ENCODE measurements at regions not wholly inside any gene's neighbourhood (a gene's known extent, or its start where the extent isn't known, plus 50 kb on each side); places are given as distances from the start of the nearest gene placed in this dataset.
"Not testable (repeated sequence)": the region's sequence is repeated elsewhere in the genome, so short reads cannot be mapped to it uniquely, and the experiment has no call there.

DNA sequence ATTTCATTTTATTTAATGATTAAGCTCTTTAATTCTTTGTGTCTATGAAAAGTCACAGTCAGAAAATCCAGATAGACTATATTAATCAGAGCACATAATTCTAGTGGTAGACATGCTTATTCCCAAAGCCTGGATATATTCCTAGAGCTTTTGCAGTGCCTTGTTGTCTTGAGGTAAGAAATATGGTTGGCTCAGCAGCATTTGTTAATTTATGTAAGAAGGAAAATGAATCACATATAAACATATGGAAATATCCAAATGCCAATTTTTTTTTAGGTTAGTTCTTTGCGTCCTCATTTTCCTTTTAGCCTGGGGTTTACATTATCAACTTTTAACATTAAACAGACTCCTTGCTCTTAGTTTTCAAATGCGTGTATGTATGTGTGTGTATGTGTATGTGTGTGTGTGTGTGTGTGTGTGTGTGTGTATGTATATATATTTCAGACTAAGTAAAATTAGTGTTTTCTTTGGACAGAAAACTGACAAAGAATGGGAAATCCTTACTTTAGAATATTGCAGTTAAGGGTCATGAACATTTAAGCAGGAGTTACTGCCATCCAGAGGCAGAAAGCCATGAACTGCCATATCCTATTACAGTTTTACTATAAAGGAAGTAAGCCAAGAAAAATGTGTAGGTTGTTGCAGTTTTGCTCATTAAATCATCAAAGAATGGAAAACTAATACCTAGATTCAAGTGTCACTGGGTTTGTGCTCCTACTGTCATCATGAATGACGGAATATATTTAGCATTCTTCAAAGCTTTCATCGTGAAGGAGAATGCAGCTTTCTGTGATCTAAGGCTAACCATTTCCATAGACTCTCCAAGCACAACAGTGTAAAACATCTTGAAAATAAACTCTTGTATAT is 477.1 kb upstream of the NR5A2 start:
- peak; percentile 47 for DNase-seq

DNA sequence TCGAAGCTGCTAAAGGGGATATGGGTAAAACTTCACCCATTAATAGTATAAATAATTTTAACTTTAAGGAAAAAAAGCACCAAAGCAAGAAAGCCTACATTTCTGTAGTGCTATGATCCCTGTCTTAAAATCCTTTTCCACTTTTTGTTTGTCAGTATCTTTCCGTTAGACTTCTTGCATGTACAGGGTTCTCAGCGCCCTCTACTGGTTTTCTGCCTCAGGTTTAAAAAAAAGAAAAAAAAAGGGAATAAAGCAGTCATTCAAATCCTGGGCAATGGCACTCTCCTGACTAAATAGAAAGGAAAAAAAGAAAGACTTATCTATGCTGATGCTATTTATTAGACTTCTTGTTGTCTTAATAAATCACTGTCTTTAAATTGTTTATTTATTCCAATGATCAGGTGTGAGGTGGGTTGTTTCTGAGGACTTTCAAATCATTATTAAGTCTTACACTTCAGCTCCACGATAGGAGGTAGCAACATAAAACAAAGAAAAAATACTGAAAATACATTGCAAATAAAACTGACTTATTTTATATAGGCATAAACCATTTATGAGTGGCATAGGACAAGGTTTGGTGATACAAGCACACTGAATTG is 475.4 kb upstream of the NR5A2 start:
- DNase-seq = peak; percentile 68

DNA sequence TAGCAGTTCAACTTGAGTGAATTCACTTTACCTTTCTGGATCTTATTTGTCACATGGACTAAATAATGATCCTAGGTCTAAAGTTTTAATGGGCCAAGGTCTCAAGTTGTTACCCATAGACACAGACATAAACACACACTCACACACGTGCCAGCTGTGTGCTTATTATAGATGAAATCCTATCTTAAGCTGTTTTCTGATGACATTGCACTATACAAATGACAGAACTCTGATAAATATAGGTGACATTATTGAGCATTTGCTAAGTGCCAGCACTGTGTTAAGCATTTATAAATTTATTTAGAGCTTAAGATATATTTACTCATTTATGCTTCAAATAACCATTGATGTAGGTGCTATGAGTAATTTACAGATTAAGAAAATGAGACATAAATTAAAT is 474.4 kb upstream of the NR5A2 start:
- DNase-seq = no peak

DNA sequence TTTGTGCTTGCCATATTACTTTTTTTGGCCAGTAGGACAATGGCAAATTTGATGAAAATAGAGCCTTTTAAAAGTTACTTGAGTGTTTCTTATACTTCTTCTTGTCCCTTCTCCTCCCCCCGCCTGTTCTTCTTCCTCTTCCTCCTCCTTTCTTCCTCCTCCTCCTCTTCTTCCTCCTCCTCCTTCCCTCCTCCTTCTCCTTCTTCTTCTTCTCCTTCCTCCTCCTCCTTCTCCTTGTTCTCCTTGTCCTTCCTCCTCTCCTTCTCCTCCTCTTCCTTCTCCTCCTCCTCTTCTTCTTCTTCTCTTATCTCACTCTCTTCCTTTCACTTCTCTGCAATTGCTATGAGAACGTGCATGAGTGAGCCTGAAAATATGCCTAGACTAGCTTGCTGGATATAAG is 466.2 kb upstream of the NR5A2 start:
- DNase-seq = no peak

DNA sequence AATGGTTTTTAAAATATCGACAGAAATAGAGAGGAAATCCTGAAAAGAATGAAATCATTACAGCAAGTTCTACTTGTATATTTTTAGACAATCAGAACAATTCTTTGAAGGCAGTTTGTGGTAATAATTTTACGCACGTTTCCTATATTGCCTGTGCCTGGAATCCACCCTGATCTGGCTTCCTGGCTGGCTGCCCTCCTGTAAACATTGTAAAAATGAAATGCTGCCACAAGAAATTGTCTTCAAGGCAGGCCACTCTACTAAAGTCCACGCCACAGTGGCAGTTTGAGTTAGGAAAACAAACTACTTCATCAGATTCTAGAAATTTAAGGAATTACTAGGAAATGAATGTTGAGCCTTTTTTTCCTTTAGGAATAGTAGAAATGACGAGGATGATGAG is 454.5 kb upstream of the NR5A2 start:
- no peak for DNase-seq

DNA sequence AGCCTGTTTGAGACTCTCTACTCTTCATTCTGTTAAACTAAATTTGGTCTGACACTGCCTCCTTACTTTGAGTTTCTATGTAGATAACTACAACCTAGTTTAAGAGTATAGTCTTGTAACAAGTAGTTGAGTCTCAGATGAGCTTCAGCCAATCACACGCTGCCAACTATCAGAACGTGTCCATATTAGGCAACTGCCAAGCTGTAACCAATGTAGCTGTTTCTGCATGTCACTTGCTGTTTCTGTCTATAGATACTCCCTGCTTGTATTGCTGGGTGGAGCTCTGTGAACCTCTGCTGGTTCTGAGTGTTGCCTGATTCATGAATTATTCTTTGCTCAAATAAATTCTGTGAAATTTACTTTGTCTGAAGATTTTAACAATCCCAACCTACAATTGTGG is 452.6 kb upstream of the NR5A2 start:
- no peak for DNase-seq

DNA sequence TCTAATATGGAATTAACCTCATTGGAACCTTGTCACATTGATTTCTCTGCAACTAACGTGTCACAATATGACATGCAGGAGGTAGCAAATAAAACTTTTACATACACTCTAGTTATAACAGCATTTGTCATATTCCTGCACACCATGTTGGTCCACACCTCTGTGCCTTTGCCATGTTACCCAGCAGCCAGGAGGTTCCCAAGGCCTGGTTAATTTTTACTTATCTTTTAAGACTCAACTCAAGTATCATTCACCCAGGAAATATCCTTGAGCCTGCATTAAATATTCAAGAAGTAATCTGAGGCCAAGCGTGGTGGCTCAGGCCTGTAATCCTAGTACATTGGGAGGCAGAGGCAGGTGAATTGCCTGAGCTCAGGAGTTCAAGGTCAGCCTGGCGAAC is 447.2 kb upstream of the NR5A2 start:
- no peak for DNase-seq

DNA sequence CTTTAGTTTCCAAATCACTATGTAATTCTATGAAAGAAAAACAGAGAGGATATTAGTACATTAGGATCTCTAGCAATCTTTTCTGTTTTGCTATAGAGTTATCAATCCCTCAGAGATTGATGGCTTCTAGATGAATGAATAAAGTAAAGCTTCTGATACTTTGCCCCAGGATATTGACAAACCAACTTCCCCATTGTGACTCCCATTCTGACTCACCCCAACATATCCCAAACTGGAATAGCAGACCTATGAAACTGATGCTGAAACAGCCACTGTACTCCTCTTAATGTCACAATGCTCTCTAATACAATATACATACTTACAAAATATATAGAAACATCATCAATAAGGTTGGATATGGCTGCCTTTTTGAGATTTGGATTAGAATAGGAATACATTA is 442.1 kb upstream of the NR5A2 start:
- DNase-seq = no peak

DNA sequence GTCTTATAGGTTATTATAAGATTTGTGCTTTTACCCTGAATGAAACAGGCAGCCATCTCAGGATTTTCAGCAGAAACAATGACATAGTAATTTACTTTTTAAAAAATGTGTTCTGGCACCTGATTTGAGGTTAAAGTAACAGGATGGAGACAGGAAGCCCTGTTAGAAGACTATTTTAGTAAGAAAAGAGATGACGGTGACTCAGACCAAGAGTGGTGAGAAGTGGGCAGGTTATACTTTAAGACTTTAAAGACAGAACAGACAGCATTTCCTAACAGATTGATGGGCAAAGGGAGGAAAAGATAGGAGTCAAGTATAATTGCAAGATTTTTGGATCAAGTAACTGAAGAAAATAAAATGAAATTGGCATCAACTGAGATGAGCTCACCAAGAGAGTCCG is 436.8 kb upstream of the NR5A2 start:
- DNase-seq = no peak

DNA sequence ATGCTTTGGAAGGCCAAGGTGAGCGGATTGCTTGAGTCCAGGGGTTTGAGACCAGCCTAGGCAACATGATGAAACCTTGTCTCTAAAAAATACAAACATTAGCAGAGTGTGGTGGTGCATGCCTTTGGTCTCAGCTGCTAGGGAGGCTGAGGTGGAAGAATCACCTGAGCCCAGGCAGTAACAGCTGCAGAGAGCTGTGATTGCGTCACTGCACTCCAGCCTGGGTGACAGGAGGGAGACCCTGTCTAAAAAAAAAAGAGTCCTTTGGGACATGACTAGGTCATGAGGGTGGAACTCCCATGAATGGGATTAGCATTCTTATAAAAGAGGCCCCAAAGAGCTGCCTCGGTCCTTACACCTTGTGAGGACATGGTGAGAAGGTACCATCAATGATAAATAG is 436.0 kb upstream of the NR5A2 start:
- no peak for DNase-seq

DNA sequence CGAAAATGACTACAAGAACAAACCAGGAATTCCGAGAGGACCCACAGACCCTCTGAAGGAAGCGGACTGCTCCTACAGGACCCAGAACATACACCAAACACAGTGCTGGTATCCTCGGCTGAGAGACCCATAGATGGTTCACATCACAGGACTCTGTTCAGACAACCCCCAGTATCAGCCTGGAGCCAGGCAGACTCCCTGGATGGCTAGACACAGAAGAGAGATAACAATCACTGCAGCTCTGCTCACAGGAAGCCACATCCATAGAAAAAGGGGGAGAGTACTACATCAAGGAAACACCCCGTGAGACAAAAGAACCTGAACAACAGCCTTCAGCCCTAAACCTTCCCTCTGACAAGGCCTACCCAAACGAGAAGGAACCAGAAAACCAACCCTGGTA is 434.0 kb upstream of the NR5A2 start:
- no peak for DNase-seq

DNA sequence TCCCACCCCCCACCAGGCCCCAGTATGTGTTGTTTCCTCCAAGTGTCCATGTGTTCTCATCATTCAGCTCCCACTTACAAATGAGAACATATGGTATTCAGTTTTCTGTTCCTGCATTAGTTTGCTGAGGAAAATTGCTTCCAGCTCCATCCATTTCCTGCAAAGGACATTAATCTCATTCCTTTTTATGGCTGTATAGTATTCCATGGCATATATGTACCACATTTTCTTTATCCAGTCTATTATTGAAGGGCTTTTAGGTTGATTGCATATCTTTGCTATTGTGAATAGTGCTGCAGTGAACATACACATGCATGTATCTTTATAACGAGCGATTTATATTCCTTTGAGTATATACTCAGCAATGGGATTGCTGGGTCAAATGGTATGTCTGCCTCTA is 431.1 kb upstream of the NR5A2 start:
- not testable (repeated sequence) for DNase-seq

DNA sequence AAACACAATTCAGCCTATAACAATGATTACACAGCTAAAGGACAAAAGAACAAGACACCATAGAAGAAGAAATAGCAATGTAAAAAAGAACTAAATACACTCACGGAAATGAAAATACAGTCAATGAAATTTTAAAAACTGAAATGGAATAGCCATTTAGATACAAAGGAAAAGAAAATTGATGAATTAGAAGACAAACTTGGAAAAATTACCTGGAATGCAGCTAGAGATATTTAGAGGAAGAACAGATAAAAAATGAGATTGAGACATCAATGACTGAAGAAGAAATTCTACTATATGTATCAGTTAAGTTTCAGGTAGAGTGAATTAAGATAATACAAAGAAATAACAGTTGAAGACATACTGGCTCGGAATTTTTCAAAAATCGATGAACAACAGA is 430.4 kb upstream of the NR5A2 start:
- no peak for DNase-seq

DNA sequence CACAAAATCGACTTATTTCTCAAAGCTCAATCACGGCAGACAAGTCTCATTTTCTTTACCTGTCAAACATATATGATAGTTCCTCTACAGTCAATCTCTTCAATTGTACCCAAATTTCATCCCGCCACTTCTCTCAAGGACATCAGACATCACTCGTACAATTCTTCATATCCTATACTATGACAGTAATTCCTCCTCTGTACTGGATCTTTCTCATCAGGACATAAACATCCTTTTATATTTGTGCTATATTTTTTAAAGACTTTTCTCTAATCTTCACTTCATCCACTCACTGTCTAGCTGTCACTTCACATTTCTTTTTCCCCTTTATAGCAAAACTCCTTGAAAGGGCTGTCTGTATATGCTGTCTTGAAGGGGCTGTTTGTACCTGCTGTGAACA is 419.1 kb upstream of the NR5A2 start:
- no peak for DNase-seq

DNA sequence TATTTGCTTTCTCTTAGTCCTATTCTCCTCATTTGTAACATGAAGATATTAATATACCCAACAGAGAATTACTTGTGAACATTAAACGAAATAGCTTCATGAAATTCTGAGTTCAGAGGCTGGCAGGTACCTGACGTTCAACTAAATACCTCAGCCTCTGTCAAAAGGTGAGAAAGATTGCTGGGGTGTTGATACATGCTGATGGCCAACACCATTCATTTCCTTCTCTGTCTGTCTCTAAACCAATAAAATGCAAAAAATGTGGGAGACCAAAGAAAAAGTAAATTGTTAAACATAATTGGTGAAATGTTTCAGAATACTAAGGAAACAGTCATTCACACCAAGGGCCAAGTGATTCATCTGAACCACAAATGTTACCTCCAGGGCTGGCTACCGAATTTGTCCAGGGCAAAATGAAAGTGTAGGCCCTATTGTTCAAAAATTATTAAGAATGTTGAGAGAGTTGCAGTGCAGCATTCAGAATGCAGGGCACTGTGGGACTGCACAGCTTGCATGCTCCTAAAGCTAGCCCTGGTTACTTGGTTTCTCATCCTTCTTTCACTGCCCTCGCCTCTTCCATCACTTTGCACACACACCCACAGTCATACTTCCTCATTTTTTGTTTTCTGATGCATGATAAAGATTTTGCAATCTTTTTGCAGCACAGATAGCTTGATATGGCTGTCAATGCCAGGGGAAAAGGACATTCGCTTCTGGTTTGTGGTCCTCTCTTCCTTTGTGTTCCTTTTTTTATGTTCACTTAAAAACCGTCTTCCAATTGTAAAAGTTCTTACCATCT is 414.3 kb upstream of the NR5A2 start:
- DNase-seq = peak; percentile 69

DNA sequence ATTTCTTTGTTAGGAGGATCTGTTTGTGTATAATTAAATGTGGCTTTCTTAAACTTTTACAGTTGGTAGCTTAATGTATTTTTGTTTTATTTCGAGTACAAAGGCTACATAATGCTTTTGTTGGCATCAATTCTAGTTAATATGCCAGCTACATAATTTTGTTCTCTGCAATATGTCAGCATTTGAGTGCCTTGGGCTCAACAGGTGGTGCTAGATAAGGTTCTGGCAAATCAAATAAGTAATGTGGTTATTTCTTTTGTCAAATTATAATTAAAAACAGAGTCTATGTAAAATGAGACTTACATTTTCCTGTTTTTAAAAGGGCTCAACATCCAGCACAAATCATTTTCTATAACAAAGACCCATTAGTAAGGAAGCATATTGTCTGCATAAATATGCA is 410.6 kb upstream of the NR5A2 start:
- no peak for DNase-seq

DNA sequence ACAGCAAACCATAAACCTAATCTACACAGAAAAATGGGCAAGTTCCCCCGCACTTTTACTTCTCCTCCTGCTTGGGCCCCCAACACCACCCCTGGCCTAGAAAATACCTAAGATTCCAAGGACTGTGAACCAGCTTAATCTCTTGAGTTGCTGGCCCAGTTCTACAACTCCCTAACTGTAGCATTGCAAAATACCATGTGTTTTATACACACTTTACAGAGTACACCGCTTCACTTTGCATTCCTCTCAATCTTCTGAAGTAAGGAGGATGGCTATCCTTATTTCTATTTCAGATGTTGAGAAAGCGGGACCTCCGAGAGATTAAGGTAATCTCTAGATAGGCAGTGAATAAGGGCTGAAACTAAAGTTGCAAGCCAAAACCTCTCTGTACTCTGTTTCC is 408.3 kb upstream of the NR5A2 start:
- no peak for DNase-seq

DNA sequence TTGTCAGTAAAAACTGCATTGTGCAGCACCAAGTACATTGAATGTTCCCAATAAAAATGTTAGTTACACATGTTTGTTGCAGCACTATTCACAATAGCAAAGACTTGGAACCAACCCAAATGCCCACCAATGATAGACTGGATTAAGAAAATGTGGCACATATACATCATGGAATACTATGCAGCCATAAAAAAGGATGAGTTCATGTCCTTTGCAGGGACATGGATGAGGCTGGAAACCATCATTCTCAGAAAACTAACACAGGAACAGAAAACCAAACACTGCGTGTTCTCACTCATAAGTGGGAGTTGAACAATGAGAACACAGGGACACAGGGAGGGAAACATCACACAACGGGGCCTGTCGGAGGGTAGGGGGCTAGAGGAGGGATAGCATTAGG is 401.3 kb upstream of the NR5A2 start:
- not testable (repeated sequence) for DNase-seq

DNA sequence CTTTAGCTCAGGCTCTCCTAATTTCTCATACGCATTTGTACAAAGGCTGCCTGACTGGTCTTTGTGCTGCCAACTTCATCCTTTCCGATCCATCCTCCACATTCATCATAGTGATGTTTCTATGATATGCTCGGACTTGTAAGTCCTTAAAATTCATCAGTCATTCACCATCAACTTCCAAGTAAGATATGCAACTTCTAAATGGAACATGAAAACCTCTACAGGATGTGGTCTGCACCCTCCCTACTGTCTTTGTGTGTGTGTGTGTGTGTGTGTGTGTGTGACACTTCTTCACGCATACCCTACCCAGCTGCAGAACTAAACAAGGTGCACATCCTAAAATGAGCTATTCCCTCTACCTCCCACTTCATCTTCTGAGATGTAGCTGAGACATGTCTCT is 397.9 kb upstream of the NR5A2 start:
- DNase-seq = no peak

DNA sequence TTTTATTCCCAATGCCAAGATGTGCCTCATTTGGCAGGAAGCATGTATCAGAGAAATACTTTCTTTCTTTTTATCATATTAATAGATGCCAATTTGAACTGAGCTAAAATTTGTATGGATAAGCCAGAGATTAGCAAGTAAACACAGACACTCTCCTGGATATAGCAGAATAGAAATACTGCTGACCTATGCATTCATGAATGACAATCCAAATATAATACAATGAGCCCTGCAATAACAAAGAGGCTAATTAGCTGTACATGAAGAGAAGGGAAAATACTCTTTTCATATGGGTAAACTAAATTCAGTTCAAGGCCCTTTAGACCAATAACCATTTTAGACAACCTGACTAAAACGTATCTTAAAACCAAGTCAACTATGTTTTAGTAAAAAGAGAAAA is 388.1 kb upstream of the NR5A2 start:
- no peak for DNase-seq

DNA sequence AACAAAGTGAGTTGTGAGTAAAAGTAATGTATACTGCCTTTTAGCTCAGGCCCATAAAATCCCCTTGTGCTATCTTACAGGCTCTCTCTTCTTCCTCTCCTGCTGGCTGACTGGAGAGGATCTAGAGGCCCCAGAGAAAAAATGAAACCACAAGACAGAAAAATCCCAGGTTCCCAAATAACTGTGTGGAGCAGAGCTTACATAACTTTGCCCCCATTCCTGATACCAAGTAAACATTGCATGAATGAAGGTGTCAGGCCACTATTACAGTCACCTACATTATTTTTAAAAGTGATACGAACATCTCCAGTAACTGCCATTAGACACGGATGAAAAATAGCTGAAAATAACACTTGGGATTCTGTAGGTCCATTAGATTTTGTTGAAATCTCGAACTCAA is 386.0 kb upstream of the NR5A2 start:
- no peak for DNase-seq

DNA sequence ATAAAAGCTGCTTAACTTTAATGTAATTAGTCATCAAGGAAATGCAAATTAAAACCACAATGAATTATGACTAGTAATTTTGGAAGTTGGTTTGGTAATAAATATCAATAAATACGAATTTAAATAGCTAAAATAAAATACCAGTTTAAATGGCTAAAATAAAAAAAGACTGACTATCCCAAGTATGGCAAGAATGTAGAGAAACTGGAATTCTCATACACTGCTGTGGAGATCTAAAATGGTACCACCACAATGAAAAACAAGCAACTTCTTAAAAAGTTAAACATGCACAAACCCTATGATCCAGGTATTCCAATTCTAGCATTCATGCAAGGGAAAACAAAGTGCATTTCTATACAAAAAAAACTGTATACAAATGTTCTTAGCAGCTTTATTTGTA is 382.6 kb upstream of the NR5A2 start:
- DNase-seq = no peak

DNA sequence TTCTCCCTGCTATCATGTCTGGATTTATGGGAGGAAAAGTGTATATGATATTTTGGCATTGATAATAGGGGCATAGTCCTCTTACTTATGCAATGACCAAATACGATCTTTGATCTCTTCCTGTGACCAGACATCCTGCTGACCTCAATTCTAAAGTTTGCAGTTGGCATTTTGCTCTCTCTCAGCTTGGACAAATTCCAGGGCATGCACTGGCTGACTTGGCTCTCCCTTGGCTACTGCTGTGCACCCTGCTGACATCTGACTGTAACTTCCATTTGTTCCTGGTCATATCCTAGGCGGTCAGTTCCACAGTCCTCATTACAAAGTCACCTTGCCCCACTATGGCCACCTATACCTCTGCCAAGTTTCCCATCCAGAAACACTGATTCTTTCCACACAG is 380.7 kb upstream of the NR5A2 start:
- DNase-seq = no peak

DNA sequence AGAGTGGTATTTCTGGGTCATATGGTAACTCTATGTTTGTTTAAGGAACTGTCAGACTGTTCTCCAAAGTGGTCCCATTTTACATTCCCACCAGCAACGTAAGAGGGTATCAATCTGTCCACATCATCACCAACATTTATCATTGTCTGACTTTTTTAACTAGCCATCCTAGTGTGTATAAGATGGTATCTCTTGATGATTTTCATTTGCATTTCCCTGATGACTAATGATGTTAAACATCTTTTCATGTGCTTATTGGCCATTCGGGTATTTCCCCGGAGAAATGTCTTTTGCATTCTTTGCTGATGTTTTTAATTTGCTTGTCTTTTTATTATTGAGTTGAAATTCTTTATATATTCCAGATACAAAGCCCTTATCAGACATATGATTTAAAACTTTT is 370.1 kb upstream of the NR5A2 start:
- DNase-seq = peak; percentile 46

Measured in fibroblast of skin of abdomen (primary cell).